ENCODE measurements at regions not wholly inside any gene's neighbourhood (a gene's known extent, or its start where the extent isn't known, plus 50 kb on each side); places are given as distances from the start of the nearest gene placed in this dataset.

GRCh38 chr15:77732514-77733335, 100.0 kb upstream of the LINGO1 start:
- Histone ChIP-seq H3K4me1 (no peaks in the 10 kb centered on the region), H3K36me3 (no peaks in the 10 kb centered on the region), H3K4me3 (no peak overlapping the region), H3K9me3 (no peaks in the 10 kb centered on the region), H3K27me3 (peaks cover 0 to 64% (median 0%) of the 10 kb centered on the region in 4 donors), H3K27ac (replicated peaks in 1 of 4) (no peak overlapping the region)
- TF ChIP-seq POLR2A (IDR thresholded peaks at IDR 0.05; ENCODE audit: low read depth) = no peak
- no peak for TF ChIP-seq CTCF (IDR thresholded peaks at IDR 0.05)
- TF ChIP-seq POLR2AphosphoS5 (IDR thresholded peaks at IDR 0.05) = no peak
- no peak for TF ChIP-seq EP300 (IDR thresholded peaks at IDR 0.05)
- intact Hi-C loops (cut with DNase I) = no loop called here
- 59% methylated on average over 19 of the region's 22 CpGs for WGBS
- no peak for DNase-seq (ENCODE audit: extremely low spot score)

- WGBS = 67% methylated on average over 5 of the region's 5 CpGs
- Histone ChIP-seq H3K4me3 (no peak overlapping the region), H3K9me3 (no peaks in the 10 kb centered on the region), H3K27ac (replicated peaks in 1 of 4) (no peak overlapping the region), H3K27me3 (peaks cover 0 to 63% (median 0%) of the 10 kb centered on the region in 4 donors), H3K4me1 (no peaks in the 10 kb centered on the region), H3K36me3 (no peaks in the 10 kb centered on the region)
- DNase-seq (ENCODE audit: extremely low spot score) = no peak
- TF ChIP-seq CTCF (IDR thresholded peaks at IDR 0.05) (no peak), EP300 (IDR thresholded peaks at IDR 0.05) (no peak), POLR2AphosphoS5 (IDR thresholded peaks at IDR 0.05) (no peak), POLR2A (IDR thresholded peaks at IDR 0.05; ENCODE audit: low read depth) (no peak)
- intact Hi-C loops (cut with DNase I) = no loop called here
These were observed 99.2 kb upstream of the LINGO1 start for GRCh38 chr15:77731945-77732344.

- no peak for DNase-seq (ENCODE audit: extremely low spot score)
- 100% methylated on average over 5 of the region's 8 CpGs for WGBS
- peaks cover 0 to 62% (median 0%) of the 10 kb centered on the region in 4 donors for H3K27me3 ChIP-seq
- H3K36me3 ChIP-seq = no peaks in the 10 kb centered on the region
- H3K4me1 ChIP-seq = no peaks in the 10 kb centered on the region
- TF ChIP-seq EP300 (IDR thresholded peaks at IDR 0.05) (no peak), POLR2AphosphoS5 (IDR thresholded peaks at IDR 0.05) (no peak), CTCF (IDR thresholded peaks at IDR 0.05) (no peak), POLR2A (IDR thresholded peaks at IDR 0.05; ENCODE audit: low read depth) (no peak)
- H3K9me3 ChIP-seq = no peaks in the 10 kb centered on the region
- H3K4me3 ChIP-seq = no peak overlapping the region
- intact Hi-C loops (cut with DNase I) = no loop called here
- no peak overlapping the region for H3K27ac ChIP-seq (replicated peaks in 1 of 4)
These were observed 98.4 kb upstream of the LINGO1 start for GRCh38 chr15:77731067-77731466.

GRCh38 chr15:77727635-77728304, 95.1 kb upstream of the LINGO1 start:
- Histone ChIP-seq H3K4me1 (no peaks in the 10 kb centered on the region), H3K9me3 (no peaks in the 10 kb centered on the region), H3K36me3 (no peaks in the 10 kb centered on the region), H3K4me3 (no peak overlapping the region), H3K27ac (replicated peaks in 1 of 4) (no peak overlapping the region), H3K27me3 (peaks cover 0 to 60% (median 0%) of the 10 kb centered on the region in 4 donors)
- 55% methylated on average over 3 of the region's 7 CpGs for WGBS
- intact Hi-C loops (cut with DNase I) = no loop called here
- TF ChIP-seq CTCF (IDR thresholded peaks at IDR 0.05) (no peak), POLR2AphosphoS5 (IDR thresholded peaks at IDR 0.05) (no peak), POLR2A (IDR thresholded peaks at IDR 0.05; ENCODE audit: low read depth) (no peak), EP300 (IDR thresholded peaks at IDR 0.05) (no peak)
- DNase-seq (ENCODE audit: extremely low spot score) = no peak
